ENCODE measurements at regions not wholly inside any gene's neighbourhood (a gene's known extent, or its start where the extent isn't known, plus 50 kb on each side); places are given as distances from the start of the nearest gene placed in this dataset.

- TF ChIP-seq POLR2A (IDR thresholded peaks at IDR 0.05) (no peak), CTCF (IDR thresholded peaks at IDR 0.05) (no peak), EP300 (IDR thresholded peaks at IDR 0.05) (no peak), POLR2AphosphoS5 (IDR thresholded peaks at IDR 0.05) (no peak)
- Histone ChIP-seq H3K4me1 (no peaks in the 10 kb centered on the region), H3K36me3 (no peaks in the 10 kb centered on the region), H3K4me3 (no peak overlapping the region), H3K27me3 (peaks cover 0 to 8% (median 0%) of the 10 kb centered on the region in 3 donors), H3K27ac (no peak overlapping the region), H3K9me3 (peaks cover 0 to under 1% (median 0%) of the 10 kb centered on the region in 4 donors)
- intact Hi-C loops (cut with DNase I; ENCODE audit: low total_unique reads), result no loop called here
- no peak for DNase-seq
- 79 to 90% (median 90%) methylated on average over 4 of the region's 4 CpGs for WGBS, 5 donors
These were observed 101.9 kb upstream of the NPTX2 start for GRCh38 chr7:98515201-98515600.

- 71 to 82% (median 74%) methylated on average over 15 to 16 of the region's 16 CpGs for WGBS, 5 donors
These were observed 102.7 kb upstream of the NPTX2 start for GRCh38 chr7:98514211-98515031.

GRCh38 chr7:98511175-98511574, 105.9 kb upstream of the NPTX2 start:
- Histone ChIP-seq H3K9me3 (peaks cover 0 to 7% (median 5%) of the 10 kb centered on the region in 4 donors), H3K27ac (no peak overlapping the region), H3K36me3 (no peaks in the 10 kb centered on the region), H3K4me1 (no peaks in the 10 kb centered on the region), H3K4me3 (no peak overlapping the region), H3K27me3 (peaks cover 0 to 8% (median 0%) of the 10 kb centered on the region in 3 donors)
- DNase-seq, result no peak
- no peak for TF ChIP-seq POLR2A (IDR thresholded peaks at IDR 0.05)
- no peak for TF ChIP-seq POLR2AphosphoS5 (IDR thresholded peaks at IDR 0.05)
- no peak for TF ChIP-seq EP300 (IDR thresholded peaks at IDR 0.05)
- TF ChIP-seq CTCF (IDR thresholded peaks at IDR 0.05), result no peak
- intact Hi-C loops (cut with DNase I; ENCODE audit: low total_unique reads), result no loop called here
- 86 to 95% (median 91%) methylated on average over 5 of the region's 5 CpGs for WGBS, 5 donors

More at GRCh38 chr7:98514211-98515031, 102.7 kb upstream of the NPTX2 start:
- no peaks in the 10 kb centered on the region for H3K9me3 ChIP-seq
- intact Hi-C loops (cut with DNase I; ENCODE audit: low total_unique reads), result no loop called here
- no peaks in the 10 kb centered on the region for H3K36me3 ChIP-seq
- H3K4me1 ChIP-seq, result no peaks in the 10 kb centered on the region
- TF ChIP-seq EP300 (IDR thresholded peaks at IDR 0.05) (no peak), POLR2AphosphoS5 (IDR thresholded peaks at IDR 0.05) (no peak), POLR2A (IDR thresholded peaks at IDR 0.05) (no peak), CTCF (IDR thresholded peaks at IDR 0.05) (no peak)
- DNase-seq, result no peak
- no peak overlapping the region for H3K27ac ChIP-seq
- H3K27me3 ChIP-seq, result peaks cover 0 to 8% (median 0%) of the 10 kb centered on the region in 3 donors
- no peak overlapping the region for H3K4me3 ChIP-seq

- intact Hi-C loops (cut with DNase I; ENCODE audit: low total_unique reads), result no loop called here
- no peak overlapping the region for H3K4me3 ChIP-seq
- H3K4me1 ChIP-seq, result no peaks in the 10 kb centered on the region
- no peak for DNase-seq
- H3K27me3 ChIP-seq, result peaks cover 0 to 8% (median 0%) of the 10 kb centered on the region in 3 donors
- TF ChIP-seq POLR2A (IDR thresholded peaks at IDR 0.05) (no peak), POLR2AphosphoS5 (IDR thresholded peaks at IDR 0.05) (no peak)
- WGBS, 5 donors, result 23 to 42% (median 31%) methylated on average over 6 of the region's 6 CpGs
- peaks cover 0 to 10% (median 5%) of the 10 kb centered on the region in 4 donors for H3K9me3 ChIP-seq
- no peaks in the 10 kb centered on the region for H3K36me3 ChIP-seq
- no peak overlapping the region for H3K27ac ChIP-seq
These were observed 107.2 kb upstream of the NPTX2 start for GRCh38 chr7:98509836-98510235.

GRCh38 chr7:98506471-98506870, 105.6 kb upstream of the BAIAP2L1 start:
- Histone ChIP-seq H3K27ac (no peak overlapping the region), H3K4me1 (no peaks in the 10 kb centered on the region), H3K9me3 (peaks cover 0 to 10% (median 5%) of the 10 kb centered on the region in 4 donors), H3K27me3 (peaks cover 0 to 19% (median 0%) of the 10 kb centered on the region in 3 donors), H3K4me3 (no peak overlapping the region), H3K36me3 (no peaks in the 10 kb centered on the region)
- intact Hi-C loops (cut with DNase I; ENCODE audit: low total_unique reads), result no loop called here
- WGBS, 5 donors, result 77 to 96% (median 86%) methylated on average over 2 of the region's 2 CpGs
- DNase-seq, result no peak
- TF ChIP-seq EP300 (IDR thresholded peaks at IDR 0.05), result no peak
- TF ChIP-seq POLR2A (IDR thresholded peaks at IDR 0.05), result no peak
- TF ChIP-seq CTCF (IDR thresholded peaks at IDR 0.05), result no peak
- no peak for TF ChIP-seq POLR2AphosphoS5 (IDR thresholded peaks at IDR 0.05)

All from stomach (tissue), 8 donors.